H1 (cell line): ENCODE measurements at regions not wholly inside any gene's neighbourhood (a gene's known extent, or its start where the extent isn't known, plus 50 kb on each side); places are given as distances from the start of the nearest gene placed in this dataset.

ENCODE experiments used
- BRCA1 ChIP-seq: IDR thresholded peaks from 2 replicates; pipeline ENCODE4 v1.6.1; 2012; ENCODE audit warnings: low read depth, low read length, improper control_type of control experiment
- CEBPB ChIP-seq: IDR thresholded peaks from 2 replicates; pipeline ENCODE4 v1.6.1; 2012; ENCODE audit warnings: low read depth, low read length
- RNF2 ChIP-seq: fragments of 200-900, 300-1000 bp; sonication (generic); IDR thresholded peaks from 2 replicates; pipeline ENCODE4 v1.7.1; 2016; ENCODE audit warnings: borderline replicate concordance, low read depth, mild to moderate bottlenecking, antibody characterized with exemption, low read length; ENCODE audit not compliant: poor library complexity, severe bottlenecking; ENCODE audit errors: missing control alignments
- SRF ChIP-seq: IDR thresholded peaks from 2 replicates; pipeline ENCODE4 v1.6.1; 2011; ENCODE audit warnings: mild to moderate bottlenecking, low read depth, low read length, moderate library complexity
- YY1 ChIP-seq: IDR thresholded peaks from 2 replicates; pipeline ENCODE4 v1.6.1; 2011; ENCODE audit warnings: low read depth, mild to moderate bottlenecking, low read length
- TF ChIP-seq, protein P1 (sequence below): fragments of 300-600 bp; sonication (generic); IDR thresholded peaks from 2 replicates; pipeline ENCODE4 v1.7.1; 2012; ENCODE audit warnings: low read length, moderate library complexity, mild to moderate bottlenecking, inconsistent platforms; ENCODE audit not compliant: insufficient replicate concordance
- TF ChIP-seq, protein P2 (sequence below): IDR thresholded peaks from 2 replicates; pipeline ENCODE4 v1.6.1; 2012; ENCODE audit warnings: low read length, inconsistent platforms

DNA sequence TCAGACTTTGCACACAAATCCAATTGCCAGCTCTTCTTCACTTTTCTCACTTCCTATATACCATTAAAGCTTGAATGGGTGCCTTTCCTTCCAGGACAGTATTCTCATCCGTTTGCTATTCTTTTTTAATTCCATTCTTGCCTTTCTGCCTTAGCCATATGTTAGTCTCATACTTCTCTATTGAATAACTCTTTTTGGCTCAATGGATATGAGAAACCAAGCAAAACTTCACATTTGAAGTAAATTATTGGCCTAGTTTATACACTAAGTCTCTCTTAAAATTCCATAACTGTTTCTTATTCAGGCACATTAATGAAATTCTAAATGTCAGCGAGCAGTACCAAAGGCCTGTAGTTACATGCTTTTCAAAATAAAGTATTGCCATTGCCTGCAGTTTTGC lies 129.6 kb upstream of the FRY start (continued):
- TF ChIP-seq, protein P1, sequence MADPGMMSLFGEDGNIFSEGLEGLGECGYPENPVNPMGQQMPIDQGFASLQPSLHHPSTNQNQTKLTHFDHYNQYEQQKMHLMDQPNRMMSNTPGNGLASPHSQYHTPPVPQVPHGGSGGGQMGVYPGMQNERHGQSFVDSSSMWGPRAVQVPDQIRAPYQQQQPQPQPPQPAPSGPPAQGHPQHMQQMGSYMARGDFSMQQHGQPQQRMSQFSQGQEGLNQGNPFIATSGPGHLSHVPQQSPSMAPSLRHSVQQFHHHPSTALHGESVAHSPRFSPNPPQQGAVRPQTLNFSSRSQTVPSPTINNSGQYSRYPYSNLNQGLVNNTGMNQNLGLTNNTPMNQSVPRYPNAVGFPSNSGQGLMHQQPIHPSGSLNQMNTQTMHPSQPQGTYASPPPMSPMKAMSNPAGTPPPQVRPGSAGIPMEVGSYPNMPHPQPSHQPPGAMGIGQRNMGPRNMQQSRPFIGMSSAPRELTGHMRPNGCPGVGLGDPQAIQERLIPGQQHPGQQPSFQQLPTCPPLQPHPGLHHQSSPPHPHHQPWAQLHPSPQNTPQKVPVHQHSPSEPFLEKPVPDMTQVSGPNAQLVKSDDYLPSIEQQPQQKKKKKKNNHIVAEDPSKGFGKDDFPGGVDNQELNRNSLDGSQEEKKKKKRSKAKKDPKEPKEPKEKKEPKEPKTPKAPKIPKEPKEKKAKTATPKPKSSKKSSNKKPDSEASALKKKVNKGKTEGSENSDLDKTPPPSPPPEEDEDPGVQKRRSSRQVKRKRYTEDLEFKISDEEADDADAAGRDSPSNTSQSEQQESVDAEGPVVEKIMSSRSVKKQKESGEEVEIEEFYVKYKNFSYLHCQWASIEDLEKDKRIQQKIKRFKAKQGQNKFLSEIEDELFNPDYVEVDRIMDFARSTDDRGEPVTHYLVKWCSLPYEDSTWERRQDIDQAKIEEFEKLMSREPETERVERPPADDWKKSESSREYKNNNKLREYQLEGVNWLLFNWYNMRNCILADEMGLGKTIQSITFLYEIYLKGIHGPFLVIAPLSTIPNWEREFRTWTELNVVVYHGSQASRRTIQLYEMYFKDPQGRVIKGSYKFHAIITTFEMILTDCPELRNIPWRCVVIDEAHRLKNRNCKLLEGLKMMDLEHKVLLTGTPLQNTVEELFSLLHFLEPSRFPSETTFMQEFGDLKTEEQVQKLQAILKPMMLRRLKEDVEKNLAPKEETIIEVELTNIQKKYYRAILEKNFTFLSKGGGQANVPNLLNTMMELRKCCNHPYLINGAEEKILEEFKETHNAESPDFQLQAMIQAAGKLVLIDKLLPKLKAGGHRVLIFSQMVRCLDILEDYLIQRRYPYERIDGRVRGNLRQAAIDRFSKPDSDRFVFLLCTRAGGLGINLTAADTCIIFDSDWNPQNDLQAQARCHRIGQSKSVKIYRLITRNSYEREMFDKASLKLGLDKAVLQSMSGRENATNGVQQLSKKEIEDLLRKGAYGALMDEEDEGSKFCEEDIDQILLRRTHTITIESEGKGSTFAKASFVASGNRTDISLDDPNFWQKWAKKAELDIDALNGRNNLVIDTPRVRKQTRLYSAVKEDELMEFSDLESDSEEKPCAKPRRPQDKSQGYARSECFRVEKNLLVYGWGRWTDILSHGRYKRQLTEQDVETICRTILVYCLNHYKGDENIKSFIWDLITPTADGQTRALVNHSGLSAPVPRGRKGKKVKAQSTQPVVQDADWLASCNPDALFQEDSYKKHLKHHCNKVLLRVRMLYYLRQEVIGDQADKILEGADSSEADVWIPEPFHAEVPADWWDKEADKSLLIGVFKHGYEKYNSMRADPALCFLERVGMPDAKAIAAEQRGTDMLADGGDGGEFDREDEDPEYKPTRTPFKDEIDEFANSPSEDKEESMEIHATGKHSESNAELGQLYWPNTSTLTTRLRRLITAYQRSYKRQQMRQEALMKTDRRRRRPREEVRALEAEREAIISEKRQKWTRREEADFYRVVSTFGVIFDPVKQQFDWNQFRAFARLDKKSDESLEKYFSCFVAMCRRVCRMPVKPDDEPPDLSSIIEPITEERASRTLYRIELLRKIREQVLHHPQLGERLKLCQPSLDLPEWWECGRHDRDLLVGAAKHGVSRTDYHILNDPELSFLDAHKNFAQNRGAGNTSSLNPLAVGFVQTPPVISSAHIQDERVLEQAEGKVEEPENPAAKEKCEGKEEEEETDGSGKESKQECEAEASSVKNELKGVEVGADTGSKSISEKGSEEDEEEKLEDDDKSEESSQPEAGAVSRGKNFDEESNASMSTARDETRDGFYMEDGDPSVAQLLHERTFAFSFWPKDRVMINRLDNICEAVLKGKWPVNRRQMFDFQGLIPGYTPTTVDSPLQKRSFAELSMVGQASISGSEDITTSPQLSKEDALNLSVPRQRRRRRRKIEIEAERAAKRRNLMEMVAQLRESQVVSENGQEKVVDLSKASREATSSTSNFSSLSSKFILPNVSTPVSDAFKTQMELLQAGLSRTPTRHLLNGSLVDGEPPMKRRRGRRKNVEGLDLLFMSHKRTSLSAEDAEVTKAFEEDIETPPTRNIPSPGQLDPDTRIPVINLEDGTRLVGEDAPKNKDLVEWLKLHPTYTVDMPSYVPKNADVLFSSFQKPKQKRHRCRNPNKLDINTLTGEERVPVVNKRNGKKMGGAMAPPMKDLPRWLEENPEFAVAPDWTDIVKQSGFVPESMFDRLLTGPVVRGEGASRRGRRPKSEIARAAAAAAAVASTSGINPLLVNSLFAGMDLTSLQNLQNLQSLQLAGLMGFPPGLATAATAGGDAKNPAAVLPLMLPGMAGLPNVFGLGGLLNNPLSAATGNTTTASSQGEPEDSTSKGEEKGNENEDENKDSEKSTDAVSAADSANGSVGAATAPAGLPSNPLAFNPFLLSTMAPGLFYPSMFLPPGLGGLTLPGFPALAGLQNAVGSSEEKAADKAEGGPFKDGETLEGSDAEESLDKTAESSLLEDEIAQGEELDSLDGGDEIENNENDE = no peak
- no peak for TF ChIP-seq RNF2
- TF ChIP-seq YY1 = no peak
- no peak for TF ChIP-seq BRCA1
- TF ChIP-seq CEBPB = no peak
- TF ChIP-seq SRF = no peak
- TF ChIP-seq, protein P2, sequence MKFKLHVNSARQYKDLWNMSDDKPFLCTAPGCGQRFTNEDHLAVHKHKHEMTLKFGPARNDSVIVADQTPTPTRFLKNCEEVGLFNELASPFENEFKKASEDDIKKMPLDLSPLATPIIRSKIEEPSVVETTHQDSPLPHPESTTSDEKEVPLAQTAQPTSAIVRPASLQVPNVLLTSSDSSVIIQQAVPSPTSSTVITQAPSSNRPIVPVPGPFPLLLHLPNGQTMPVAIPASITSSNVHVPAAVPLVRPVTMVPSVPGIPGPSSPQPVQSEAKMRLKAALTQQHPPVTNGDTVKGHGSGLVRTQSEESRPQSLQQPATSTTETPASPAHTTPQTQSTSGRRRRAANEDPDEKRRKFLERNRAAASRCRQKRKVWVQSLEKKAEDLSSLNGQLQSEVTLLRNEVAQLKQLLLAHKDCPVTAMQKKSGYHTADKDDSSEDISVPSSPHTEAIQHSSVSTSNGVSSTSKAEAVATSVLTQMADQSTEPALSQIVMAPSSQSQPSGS = no peak
